GM12874 (cell line): ENCODE measurements at regions not wholly inside any gene's neighbourhood (a gene's known extent, or its start where the extent isn't known, plus 50 kb on each side); places are given as distances from the start of the nearest gene placed in this dataset.

Source experiments
- CTCF ChIP-seq: IDR thresholded peaks from 2 replicates; pipeline ENCODE4 v1.5.1; 2011; ENCODE audit warnings: low read depth, mild to moderate bottlenecking, control low read depth, low read length, moderate library complexity; ENCODE audit not compliant: insufficient read depth

- TF ChIP-seq CTCF: no peak
Measured at GRCh38 chr5:124044613-124045012, 532.6 kb downstream of the CSNK1G3 start.

- 0 out of 2 replicates have a peak, but pooled peaks have one; percentile 11 for TF ChIP-seq CTCF
Measured at GRCh38 chr5:124043456-124043855, 531.5 kb downstream of the CSNK1G3 start.

GRCh38 chr5:124040799-124041198 lies 528.8 kb downstream of the CSNK1G3 start:
- no peak for TF ChIP-seq CTCF

GRCh38 chr5:124039410-124039809 lies 527.4 kb downstream of the CSNK1G3 start:
- no peak for TF ChIP-seq CTCF

- no peak for TF ChIP-seq CTCF
Measured at GRCh38 chr5:124036786-124037185, 524.8 kb downstream of the CSNK1G3 start.

- TF ChIP-seq CTCF: no peak
Measured at GRCh38 chr5:124034963-124035362, 523.0 kb downstream of the CSNK1G3 start.

- no peak for TF ChIP-seq CTCF
Measured at GRCh38 chr5:124034083-124034700, 522.2 kb downstream of the CSNK1G3 start.

GRCh38 chr5:124030043-124030491 lies 518.1 kb downstream of the CSNK1G3 start:
- no peak for TF ChIP-seq CTCF
